Activated CD4-positive, alpha-beta memory T cell treated with anti-CD3 and anti-CD28 coated beads, Interleukin-2, amount 10 ng/mL, durations not matched to agents 7 days and 5 days (primary cell): ENCODE measurements at regions not wholly inside any gene's neighbourhood (a gene's known extent, or its start where the extent isn't known, plus 50 kb on each side); places are given as distances from the start of the nearest gene placed in this dataset.
"Not testable (repeated sequence)": the region's sequence is repeated elsewhere in the genome, so short reads cannot be mapped to it uniquely, and the experiment has no call there.

Experiments used
- CTCF ChIA-PET: fragments of 350-600 bp; sonication (Branson Sonifier 250); formaldehyde crosslinking; loops from one replicate; lab custom pipeline; 2021; ENCODE audit warnings: antibody characterized with exemption, inconsistent platforms; lab: Charles Lee
- POLR2A ChIA-PET: fragments of 350-600 bp; sonication (Branson Sonifier 250); formaldehyde crosslinking; loops from one replicate; lab custom pipeline; 2021; ENCODE audit warnings: antibody characterized with exemption; lab: Charles Lee
- DNase-seq: peaks from one replicate; pipeline ENCODE4 v3.0.0-alpha.2; 2020
- H3K27ac Mint-ChIP-seq: one replicate; pipeline ENCODE4 v1.8.0; 2021; ENCODE audit warnings: mild to moderate bottlenecking, mixed read lengths
- H3K27me3 Mint-ChIP-seq: one replicate; pipeline ENCODE4 v1.8.0; 2021; ENCODE audit warnings: mixed read lengths
- H3K36me3 Mint-ChIP-seq: one replicate; pipeline ENCODE4 v1.8.0; 2021; ENCODE audit warnings: low read depth, mixed read lengths
- H3K4me1 Mint-ChIP-seq: one replicate; pipeline ENCODE4 v1.8.0; 2021; ENCODE audit warnings: mixed read lengths
- H3K4me3 Mint-ChIP-seq: one replicate; pipeline ENCODE4 v1.8.0; 2021; ENCODE audit warnings: mild to moderate bottlenecking, mixed read lengths
- H3K9me3 Mint-ChIP-seq: one replicate; pipeline ENCODE4 v1.8.0; 2021; ENCODE audit warnings: mixed read lengths

DNA sequence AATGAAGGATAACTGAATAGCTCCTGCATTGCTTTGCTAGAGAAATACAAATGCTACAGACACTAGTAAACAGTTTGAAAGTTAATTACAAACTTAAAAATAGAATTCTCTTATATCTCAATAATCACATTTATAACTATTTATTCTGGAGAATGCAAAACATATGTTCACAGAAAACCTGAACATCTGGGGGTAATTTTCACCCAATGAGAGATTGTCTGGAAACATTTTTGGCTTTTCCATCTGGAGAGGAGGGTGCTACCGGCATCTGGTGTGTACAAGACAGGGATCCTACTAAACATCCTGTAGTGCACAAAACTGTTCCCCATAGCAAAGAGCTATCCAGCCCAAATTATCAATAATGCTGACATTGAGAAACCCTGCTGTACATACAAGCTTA is 378.4 kb upstream of the CHORDC1 start:
- Mint-ChIP-seq H3K36me3 (no peaks in the 10 kb centered on the region), H3K9me3 (peaks cover 5% of the 10 kb centered on the region), H3K4me1 (no peaks in the 10 kb centered on the region), H3K27me3 (no peaks in the 10 kb centered on the region), H3K27ac (no peak overlapping the region), H3K4me3 (no peak overlapping the region)
- ChIA-PET CTCF (no interaction called here), POLR2A (no interaction called here)
- no peak for DNase-seq

DNA sequence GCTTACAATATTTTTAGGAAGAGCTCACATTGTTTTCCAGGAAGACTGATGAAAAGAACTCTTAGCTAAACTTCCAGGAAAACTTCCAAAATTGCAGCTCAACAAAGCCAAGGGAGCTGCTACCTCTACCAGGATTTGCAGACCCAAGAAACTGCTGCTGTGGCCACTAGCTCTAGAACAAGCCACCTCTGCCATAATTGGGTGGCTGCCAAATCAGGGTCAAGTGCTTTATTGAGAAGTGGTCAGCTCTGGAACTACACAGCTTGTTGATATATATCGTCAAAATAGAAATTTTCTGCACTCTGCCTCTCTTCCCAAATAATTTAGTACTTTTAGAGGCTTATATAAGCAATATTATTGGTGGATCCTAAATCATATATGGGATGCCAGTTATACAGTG is 371.8 kb upstream of the CHORDC1 start:
- peaks cover 5% of the 10 kb centered on the region for H3K9me3 Mint-ChIP-seq
- H3K4me1 Mint-ChIP-seq = no peaks in the 10 kb centered on the region
- CTCF ChIA-PET = no interaction called here
- no peak overlapping the region for H3K27ac Mint-ChIP-seq
- POLR2A ChIA-PET = no interaction called here
- no peak overlapping the region for H3K4me3 Mint-ChIP-seq
- H3K27me3 Mint-ChIP-seq = no peaks in the 10 kb centered on the region
- H3K36me3 Mint-ChIP-seq = no peaks in the 10 kb centered on the region
- no peak for DNase-seq

DNA sequence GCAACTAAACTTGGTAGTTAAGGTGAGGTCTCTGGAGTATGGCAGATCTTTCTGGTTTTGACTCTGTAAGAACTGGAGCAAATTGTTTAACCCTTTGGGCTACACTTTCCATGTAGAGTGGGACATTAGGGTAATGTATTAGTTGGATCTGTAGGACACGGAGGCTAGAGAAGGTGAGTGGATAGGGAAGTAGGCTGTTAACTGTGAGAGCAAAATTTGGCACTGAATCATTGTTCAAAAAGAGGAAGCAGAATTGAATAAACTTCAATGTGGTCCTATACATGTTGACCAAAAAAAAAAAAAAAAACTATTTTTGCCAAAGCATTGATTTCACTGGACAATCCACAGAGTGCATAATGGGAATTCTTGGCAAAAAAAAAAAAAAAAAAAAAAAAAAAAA is 370.2 kb upstream of the CHORDC1 start:
- CTCF ChIA-PET = interaction anchor here (0.7 kb wide), 1 partner anchor 628 kb away, joined by 3 read pairs; no protein-coding TSS in a partner anchor

DNA sequence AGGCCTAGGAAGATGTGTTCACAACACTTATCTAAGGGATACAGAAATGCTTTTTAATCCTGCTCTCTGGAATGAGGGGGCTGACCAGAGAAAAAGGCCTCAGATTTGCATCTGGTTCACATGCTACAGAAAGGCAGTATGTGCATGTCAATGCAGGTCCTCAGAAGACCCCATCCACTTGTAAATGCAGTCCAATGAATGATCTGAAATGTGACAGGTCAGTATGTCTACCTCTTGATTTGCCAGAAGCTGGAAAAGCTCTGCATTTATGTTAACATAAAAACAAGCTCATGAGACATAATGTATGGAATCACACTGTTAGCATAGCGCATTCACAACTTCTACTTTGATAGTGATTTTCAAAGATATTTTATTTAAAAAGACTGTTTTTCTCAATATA is 367.4 kb upstream of the CHORDC1 start:
- no peaks in the 10 kb centered on the region for H3K36me3 Mint-ChIP-seq
- H3K27ac Mint-ChIP-seq = no peak overlapping the region
- H3K4me1 Mint-ChIP-seq = no peaks in the 10 kb centered on the region
- peaks cover 3% of the 10 kb centered on the region for H3K9me3 Mint-ChIP-seq
- no peak overlapping the region for H3K4me3 Mint-ChIP-seq
- H3K27me3 Mint-ChIP-seq = no peaks in the 10 kb centered on the region
- ChIA-PET POLR2A (no interaction called here), CTCF (no interaction called here)
- DNase-seq = no peak

More for the DNA sequence above, 370.2 kb upstream of the CHORDC1 start:
- no peak for DNase-seq
- H3K27ac Mint-ChIP-seq = no peak overlapping the region
- no peak overlapping the region for H3K4me3 Mint-ChIP-seq
- H3K27me3 Mint-ChIP-seq = no peaks in the 10 kb centered on the region
- no peaks in the 10 kb centered on the region for H3K4me1 Mint-ChIP-seq
- POLR2A ChIA-PET = no interaction called here
- no peaks in the 10 kb centered on the region for H3K36me3 Mint-ChIP-seq
- peaks cover 3% of the 10 kb centered on the region for H3K9me3 Mint-ChIP-seq

DNA sequence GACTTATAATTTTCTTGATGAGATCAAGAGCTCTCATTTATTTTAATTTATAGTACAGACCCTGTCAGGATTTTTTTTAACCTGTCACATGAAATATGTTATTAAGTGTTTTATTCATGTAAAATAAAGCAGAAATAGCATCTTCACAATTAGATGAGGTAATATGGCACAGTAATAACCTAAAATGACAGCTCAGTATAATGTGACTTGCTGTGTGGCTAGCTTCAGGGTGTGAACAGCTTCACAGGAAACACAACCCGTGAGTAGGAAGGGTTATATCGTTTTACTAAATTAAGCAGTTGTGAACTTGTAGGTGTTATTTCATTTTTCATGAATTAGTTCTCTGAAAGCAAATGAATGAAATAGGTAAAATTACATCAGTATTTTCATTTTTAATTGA is 366.9 kb upstream of the CHORDC1 start:
- Mint-ChIP-seq H3K4me3 (no peak overlapping the region), H3K4me1 (no peaks in the 10 kb centered on the region), H3K27me3 (no peaks in the 10 kb centered on the region), H3K27ac (no peak overlapping the region), H3K36me3 (no peaks in the 10 kb centered on the region), H3K9me3 (peaks cover 3% of the 10 kb centered on the region)
- ChIA-PET POLR2A (no interaction called here), CTCF (no interaction called here)
- DNase-seq = no peak

DNA sequence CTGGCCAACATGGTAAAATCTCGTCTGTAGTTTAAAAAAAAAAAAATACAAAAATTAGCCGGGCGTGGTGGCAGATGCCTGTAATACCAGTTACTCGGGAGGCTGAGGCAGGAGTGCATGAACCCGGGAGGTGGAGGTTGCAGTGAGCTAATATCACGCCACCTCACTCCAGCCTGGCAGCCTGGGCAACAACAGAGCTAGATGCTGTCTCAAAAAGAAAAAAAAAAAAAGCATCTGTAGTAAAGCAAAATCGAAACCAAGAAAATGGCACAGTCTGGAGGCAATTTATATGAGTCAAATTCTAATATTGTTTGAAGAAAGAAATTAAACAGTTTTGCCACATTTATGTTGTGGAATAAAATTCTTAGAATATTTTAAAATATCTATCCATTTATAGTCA is 365.0 kb upstream of the CHORDC1 start:
- ChIA-PET POLR2A (no interaction called here), CTCF (no interaction called here)
- Mint-ChIP-seq H3K27ac (no peak overlapping the region), H3K4me3 (no peak overlapping the region), H3K36me3 (no peaks in the 10 kb centered on the region), H3K4me1 (no peaks in the 10 kb centered on the region), H3K27me3 (no peaks in the 10 kb centered on the region), H3K9me3 (peaks cover under 1% of the 10 kb centered on the region)
- no peak for DNase-seq

DNA sequence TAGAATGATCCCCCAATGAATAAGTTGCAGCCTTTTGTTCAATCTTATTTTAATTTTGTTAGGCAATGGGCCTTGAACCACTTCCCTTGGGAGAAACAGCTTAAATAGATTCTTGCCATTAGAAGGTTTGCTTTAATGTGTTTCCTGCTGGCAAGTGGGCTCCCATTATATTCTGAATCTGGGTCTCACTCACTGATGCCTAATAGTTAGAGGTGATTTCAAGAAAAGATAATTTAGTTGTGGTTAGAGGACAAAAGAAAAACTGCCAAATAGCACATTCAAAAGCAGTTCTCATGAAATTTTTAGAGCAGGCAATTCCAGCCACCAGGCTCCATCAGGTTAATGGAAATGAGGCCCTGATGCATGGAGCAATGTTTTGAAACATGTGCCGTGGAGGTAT is 362.6 kb upstream of the CHORDC1 start:
- Mint-ChIP-seq H3K36me3 (no peaks in the 10 kb centered on the region), H3K9me3 (peaks cover 4% of the 10 kb centered on the region), H3K4me3 (no peak overlapping the region), H3K27ac (no peak overlapping the region), H3K4me1 (no peaks in the 10 kb centered on the region), H3K27me3 (no peaks in the 10 kb centered on the region)
- CTCF ChIA-PET = no interaction called here
- DNase-seq = no peak
- POLR2A ChIA-PET = no interaction called here

DNA sequence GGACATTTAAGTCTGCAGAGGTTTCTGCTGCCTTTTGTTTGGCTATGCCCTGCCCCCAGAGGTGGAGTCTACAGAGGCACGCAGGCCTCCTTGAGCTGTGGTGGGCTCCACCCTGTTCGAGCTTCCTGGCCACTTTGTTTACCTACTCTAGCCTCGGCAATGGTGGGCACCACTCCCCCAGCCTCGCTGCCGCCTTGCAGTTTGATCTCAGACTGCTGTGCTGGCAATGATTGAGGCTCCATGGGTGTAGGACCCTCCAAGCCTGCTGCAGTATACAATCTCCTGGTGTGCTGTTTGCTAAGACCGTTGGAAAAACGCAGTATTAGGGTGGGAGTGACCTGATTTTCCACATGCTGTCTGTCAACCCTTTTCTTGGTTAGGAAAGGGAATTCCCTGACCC is 360.1 kb upstream of the CHORDC1 start:
- POLR2A ChIA-PET = not testable (repeated sequence)

DNA sequence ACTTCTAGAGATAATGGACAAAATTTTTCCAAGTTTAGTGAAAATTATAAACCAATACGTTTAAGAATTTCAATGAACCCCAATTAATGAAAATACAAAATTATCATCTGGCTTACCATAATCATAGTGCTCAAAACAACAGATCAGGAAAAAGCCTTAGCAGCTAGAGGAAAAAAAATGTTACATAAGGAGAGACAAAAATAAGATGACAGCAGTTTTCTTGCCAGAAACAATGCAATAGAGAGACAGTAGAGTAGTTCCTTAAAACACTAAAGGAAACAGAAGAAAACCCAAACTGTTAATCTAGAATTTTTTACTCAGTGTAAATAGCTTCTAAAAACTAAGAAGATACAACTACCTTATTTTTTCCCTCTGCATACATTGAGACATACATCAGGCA is 341.7 kb upstream of the CHORDC1 start:
- Mint-ChIP-seq H3K4me1 (no peaks in the 10 kb centered on the region), H3K9me3 (peaks cover 2% of the 10 kb centered on the region)

More for the DNA sequence above, 360.1 kb upstream of the CHORDC1 start:
- H3K9me3 Mint-ChIP-seq, CTCF ChIA-PET, H3K4me1 Mint-ChIP-seq, DNase-seq, H3K36me3 Mint-ChIP-seq, H3K27ac Mint-ChIP-seq, H3K4me3 Mint-ChIP-seq, H3K27me3 Mint-ChIP-seq: not testable (repeated sequence)

DNA sequence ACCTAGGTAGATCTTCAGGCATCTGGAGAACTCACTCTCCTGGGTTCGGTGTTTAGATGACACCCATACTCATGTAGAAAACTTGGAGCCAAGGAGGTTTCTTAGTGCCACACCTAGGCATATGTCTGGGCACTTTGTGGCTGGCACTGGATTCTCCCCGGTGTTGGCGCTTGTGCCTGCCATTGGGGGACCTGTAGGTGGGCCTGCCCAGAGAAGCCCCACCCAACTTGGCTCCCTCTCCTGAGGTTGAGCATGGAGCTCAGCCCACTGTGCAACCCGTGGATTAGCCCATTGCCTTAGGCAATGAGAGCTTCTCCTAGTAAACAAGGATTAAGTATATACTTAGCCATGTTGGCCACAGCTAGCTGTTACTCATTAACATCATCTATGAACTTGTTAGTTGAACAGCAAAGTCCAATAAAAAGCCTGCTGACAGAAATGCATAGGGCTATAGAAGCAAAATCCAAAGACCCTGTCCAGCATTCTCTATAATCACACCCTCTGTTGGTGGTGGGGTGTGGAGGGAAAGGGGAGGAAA is 335.5 kb upstream of the CHORDC1 start:
- H3K27ac Mint-ChIP-seq = no peak overlapping the region
- no peak for DNase-seq
- no peaks in the 10 kb centered on the region for H3K36me3 Mint-ChIP-seq
- ChIA-PET CTCF (no interaction called here), POLR2A (no interaction called here)
- H3K4me3 Mint-ChIP-seq = no peak overlapping the region
- no peaks in the 10 kb centered on the region for H3K4me1 Mint-ChIP-seq
- H3K27me3 Mint-ChIP-seq = no peaks in the 10 kb centered on the region
- H3K9me3 Mint-ChIP-seq = peaks cover 3% of the 10 kb centered on the region

More for the DNA sequence above, 341.7 kb upstream of the CHORDC1 start:
- no peak for DNase-seq
- ChIA-PET CTCF (no interaction called here), POLR2A (no interaction called here)
- no peak overlapping the region for H3K4me3 Mint-ChIP-seq
- no peaks in the 10 kb centered on the region for H3K27me3 Mint-ChIP-seq
- no peak overlapping the region for H3K27ac Mint-ChIP-seq
- H3K36me3 Mint-ChIP-seq = no peaks in the 10 kb centered on the region

DNA sequence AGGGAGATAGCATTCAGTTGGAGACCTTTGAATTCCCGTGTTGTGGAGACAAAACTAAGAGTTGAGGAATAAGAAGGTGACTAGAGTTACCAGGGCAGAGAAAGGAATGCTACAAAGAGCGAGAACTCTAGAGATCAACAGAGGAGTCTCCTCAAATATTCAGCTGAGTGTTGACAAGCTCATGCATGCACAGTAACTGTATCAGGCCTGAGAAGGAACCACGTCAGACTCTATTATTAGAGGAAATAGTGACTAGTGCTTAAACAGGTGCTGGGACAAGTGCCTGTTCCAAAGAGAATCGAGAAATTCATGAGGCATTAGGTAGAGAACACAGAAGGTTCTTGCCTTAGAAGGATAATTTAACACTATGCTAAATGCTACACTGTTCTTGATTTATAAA is 333.8 kb upstream of the CHORDC1 start:
- H3K27ac Mint-ChIP-seq = no peak overlapping the region
- H3K4me1 Mint-ChIP-seq = no peaks in the 10 kb centered on the region
- H3K9me3 Mint-ChIP-seq = peaks cover 3% of the 10 kb centered on the region
- H3K4me3 Mint-ChIP-seq = no peak overlapping the region
- POLR2A ChIA-PET = no interaction called here
- no peak for DNase-seq
- no peaks in the 10 kb centered on the region for H3K27me3 Mint-ChIP-seq
- CTCF ChIA-PET = interaction anchor here (0.7 kb wide), 1 partner anchor 522 kb away, joined by 3 read pairs; no protein-coding TSS in a partner anchor
- H3K36me3 Mint-ChIP-seq = no peaks in the 10 kb centered on the region

DNA sequence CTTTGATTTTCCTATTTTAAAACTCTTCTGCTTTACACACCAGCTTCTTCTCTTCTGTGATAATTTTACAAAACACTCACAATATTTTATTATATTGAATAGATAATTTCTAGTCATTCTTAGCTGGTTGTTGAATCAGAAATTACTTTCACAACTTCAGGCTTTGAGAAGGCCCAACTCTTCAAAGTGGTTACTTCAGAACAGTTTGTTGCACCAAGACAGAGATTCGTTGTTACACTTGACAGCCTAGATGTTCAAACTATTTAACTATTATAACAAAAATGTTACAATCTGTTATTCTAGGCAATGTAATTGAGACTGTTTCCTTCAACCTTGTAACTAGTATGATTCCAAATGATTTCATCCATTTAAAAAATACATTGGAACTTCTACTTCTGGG is 333.2 kb upstream of the CHORDC1 start:
- H3K27ac Mint-ChIP-seq = no peak overlapping the region
- ChIA-PET CTCF (no interaction called here), POLR2A (no interaction called here)
- peaks cover 6% of the 10 kb centered on the region for H3K9me3 Mint-ChIP-seq
- H3K4me1 Mint-ChIP-seq = no peaks in the 10 kb centered on the region
- H3K27me3 Mint-ChIP-seq = no peaks in the 10 kb centered on the region
- H3K36me3 Mint-ChIP-seq = no peaks in the 10 kb centered on the region
- no peak overlapping the region for H3K4me3 Mint-ChIP-seq
- DNase-seq = no peak

DNA sequence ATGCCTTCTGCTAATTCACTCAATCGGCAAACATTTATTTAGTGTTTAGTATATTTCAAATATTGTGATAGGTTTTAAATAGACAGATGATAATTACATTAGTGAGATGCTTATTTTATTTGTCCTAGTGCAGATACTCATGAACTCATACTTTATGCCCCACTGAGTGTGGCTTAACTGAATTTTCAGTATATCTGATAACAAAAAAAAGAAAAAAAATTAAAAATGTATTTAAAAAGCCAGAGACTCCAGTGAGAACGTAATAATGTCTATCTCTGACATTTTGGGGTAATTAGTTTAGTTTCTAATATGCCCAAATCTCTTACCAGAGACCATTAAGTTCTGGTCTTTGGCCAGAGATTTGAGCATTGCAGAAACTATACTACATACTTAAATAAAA is 332.6 kb upstream of the CHORDC1 start:
- no peak overlapping the region for H3K4me3 Mint-ChIP-seq
- H3K27ac Mint-ChIP-seq = no peak overlapping the region
- H3K9me3 Mint-ChIP-seq = peaks cover 6% of the 10 kb centered on the region
- H3K4me1 Mint-ChIP-seq = no peaks in the 10 kb centered on the region
- ChIA-PET CTCF (no interaction called here), POLR2A (no interaction called here)
- no peak for DNase-seq
- H3K36me3 Mint-ChIP-seq = no peaks in the 10 kb centered on the region
- H3K27me3 Mint-ChIP-seq = no peaks in the 10 kb centered on the region

DNA sequence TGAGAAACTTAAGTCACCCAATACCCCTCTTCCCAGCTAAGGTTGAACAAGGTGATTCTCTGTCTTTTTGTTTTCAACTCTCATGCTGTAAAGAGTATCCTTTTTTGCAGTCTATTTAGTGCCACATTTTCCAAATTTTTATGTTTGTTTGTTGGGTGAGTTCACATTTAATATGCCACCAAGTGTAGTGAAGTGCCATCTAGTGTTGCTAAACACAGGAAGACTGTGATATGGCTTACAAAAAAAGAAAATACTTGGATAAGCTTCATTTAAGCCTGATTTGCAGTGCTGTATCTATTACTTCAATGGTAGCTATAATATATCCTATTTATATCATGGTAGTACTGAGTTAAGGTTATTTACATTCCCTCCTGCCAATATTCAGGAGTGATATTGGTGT is 319.2 kb upstream of the CHORDC1 start:
- Mint-ChIP-seq H3K4me3 (no peak overlapping the region), H3K27ac (no peak overlapping the region), H3K9me3 (no peaks in the 10 kb centered on the region), H3K4me1 (no peaks in the 10 kb centered on the region), H3K27me3 (no peaks in the 10 kb centered on the region), H3K36me3 (no peaks in the 10 kb centered on the region)
- DNase-seq = no peak
- ChIA-PET CTCF (no interaction called here), POLR2A (no interaction called here)
